Testis (tissue), 2 donors: ENCODE measurements at regions not wholly inside any gene's neighbourhood (a gene's known extent, or its start where the extent isn't known, plus 50 kb on each side); places are given as distances from the start of the nearest gene placed in this dataset.

Experiments used
- DNase-seq: peaks from one replicate; pipeline ENCODE4 v3.0.0-alpha.2; 2019
- H3K27ac ChIP-seq, 2 donors: fragments of 200-600 bp; sonication (generic); one replicate each; pipeline ENCODE4 v1.5.1; 2019
- H3K27me3 ChIP-seq: fragments of 200-600 bp; sonication (generic); one replicate; pipeline ENCODE4 v1.5.1; 2019
- H3K36me3 ChIP-seq: fragments of 200-600 bp; sonication (generic); one replicate; pipeline ENCODE4 v1.5.1; 2017; ENCODE audit warnings: low read depth; ENCODE audit errors: missing control alignments
- H3K4me1 ChIP-seq: fragments of 200-600 bp; sonication (generic); one replicate; pipeline ENCODE4 v1.5.1; 2019
- H3K4me3 ChIP-seq, 2 donors: fragments of 200-600 bp; sonication (generic); one replicate each; pipeline ENCODE4 v1.5.1; 2017 to 2019
- H3K9me3 ChIP-seq: fragments of 200-600 bp; sonication (generic); one replicate; pipeline ENCODE4 v1.5.1; 2017
- CTCF ChIP-seq, 3 experiments: fragments of 450-650 bp in 2 of 3; fragments of 200-600 bp in 1 of 3; sonication (generic) in 1 of 3; IDR thresholded peaks; one replicate each; pipeline ENCODE4 v1.5.1; 2016 to 2019; ENCODE audit warnings: antibody characterized with exemption in 3 of 3, mild to moderate bottlenecking in 2 of 3, moderate library complexity in 1 of 3
- POLR2A ChIP-seq: fragments of 450-650 bp; IDR thresholded peaks from one replicate; pipeline ENCODE4 v1.6.1; 2017; ENCODE audit warnings: antibody characterized with exemption, mild to moderate bottlenecking, moderate library complexity
- WGBS, 2 donors: methylation state at CpG; one replicate each; pipeline ENCODE4 v1.1.5; 2018; 5-methylcytosine and 5-hydroxymethylcytosine counted together
- intact Hi-C: fragments of 100-400 bp; cut with DNase I; formaldehyde crosslinking; loops from one replicate; pipeline ENCODE4 v1.15.1; 2023; ENCODE audit warnings: low total_unique reads

- TF ChIP-seq CTCF (IDR thresholded peaks at IDR 0.05) (no peak), POLR2A (no peak)
- no peak for DNase-seq
- H3K27me3 ChIP-seq: no peaks in the 10 kb centered on the region
- no peaks in the 10 kb centered on the region for H3K4me1 ChIP-seq
- 73 to 88% methylated on average over 16 to 30 of the region's 30 CpGs for WGBS, 2 donors
- H3K27ac ChIP-seq: no peak overlapping the region
- H3K4me3 ChIP-seq: no peak overlapping the region
- H3K9me3 ChIP-seq: no peaks in the 10 kb centered on the region
- H3K36me3 ChIP-seq: no peaks in the 10 kb centered on the region
- intact Hi-C loops: no loop called here
Observed at GRCh38 chr19:27851002-27851481, 1361.9 kb downstream of the UQCRFS1 start.

GRCh38 chr19:27846944-27847343, 1366.0 kb downstream of the UQCRFS1 start:
- no peak overlapping the region for H3K27ac ChIP-seq
- H3K27me3 ChIP-seq: no peaks in the 10 kb centered on the region
- WGBS, 2 donors: 77 to 79% methylated on average over 5 of the region's 5 CpGs
- H3K4me3 ChIP-seq: no peak overlapping the region
- TF ChIP-seq CTCF (IDR thresholded peaks at IDR 0.05): no peak
- TF ChIP-seq POLR2A: no peak
- no peaks in the 10 kb centered on the region for H3K36me3 ChIP-seq
- intact Hi-C loops: no loop called here
- H3K4me1 ChIP-seq: no peaks in the 10 kb centered on the region
- H3K9me3 ChIP-seq: no peaks in the 10 kb centered on the region
- no peak for DNase-seq

GRCh38 chr19:27844261-27844660, 1368.7 kb downstream of the UQCRFS1 start:
- no peaks in the 10 kb centered on the region for H3K9me3 ChIP-seq
- 79 to 89% methylated on average over 4 to 6 of the region's 6 CpGs for WGBS, 2 donors
- H3K4me1 ChIP-seq: no peaks in the 10 kb centered on the region
- H3K4me3 ChIP-seq: no peak overlapping the region
- no peak for DNase-seq
- intact Hi-C loops: no loop called here
- TF ChIP-seq POLR2A: no peak
- no peak for TF ChIP-seq CTCF (IDR thresholded peaks at IDR 0.05)
- H3K27me3 ChIP-seq: no peaks in the 10 kb centered on the region
- no peaks in the 10 kb centered on the region for H3K36me3 ChIP-seq
- H3K27ac ChIP-seq: no peak overlapping the region

GRCh38 chr19:27843861-27844260, 1369.1 kb downstream of the UQCRFS1 start:
- Histone ChIP-seq H3K9me3 (no peaks in the 10 kb centered on the region), H3K4me3 (no peak overlapping the region), H3K27ac (no peak overlapping the region), H3K36me3 (no peaks in the 10 kb centered on the region), H3K27me3 (no peaks in the 10 kb centered on the region), H3K4me1 (no peaks in the 10 kb centered on the region)
- DNase-seq: no peak
- TF ChIP-seq CTCF (IDR thresholded peaks at IDR 0.05) (no peak), POLR2A (no peak)
- WGBS, 2 donors: 87 to 92% methylated on average over 3 of the region's 3 CpGs
- intact Hi-C loops: no loop called here

GRCh38 chr19:27833031-27833430, 1379.9 kb downstream of the UQCRFS1 start:
- intact Hi-C loops: no loop called here
- H3K27ac ChIP-seq: no peak overlapping the region
- no peaks in the 10 kb centered on the region for H3K27me3 ChIP-seq
- H3K36me3 ChIP-seq: no peaks in the 10 kb centered on the region
- WGBS, 2 donors: 0 to 48% methylated on average over 1 of the region's 1 CpG
- TF ChIP-seq CTCF (IDR thresholded peaks at IDR 0.05) (no peak), POLR2A (no peak)
- H3K4me3 ChIP-seq: no peak overlapping the region
- H3K9me3 ChIP-seq: no peaks in the 10 kb centered on the region
- H3K4me1 ChIP-seq: no peaks in the 10 kb centered on the region
- DNase-seq: no peak
